T-helper 9 cell (primary cell): ENCODE measurements at regions not wholly inside any gene's neighbourhood (a gene's known extent, or its start where the extent isn't known, plus 50 kb on each side); places are given as distances from the start of the nearest gene placed in this dataset.

Experiments
- DNase-seq: peaks from one replicate; pipeline ENCODE4 v3.0.0-alpha.2; 2020

DNA sequence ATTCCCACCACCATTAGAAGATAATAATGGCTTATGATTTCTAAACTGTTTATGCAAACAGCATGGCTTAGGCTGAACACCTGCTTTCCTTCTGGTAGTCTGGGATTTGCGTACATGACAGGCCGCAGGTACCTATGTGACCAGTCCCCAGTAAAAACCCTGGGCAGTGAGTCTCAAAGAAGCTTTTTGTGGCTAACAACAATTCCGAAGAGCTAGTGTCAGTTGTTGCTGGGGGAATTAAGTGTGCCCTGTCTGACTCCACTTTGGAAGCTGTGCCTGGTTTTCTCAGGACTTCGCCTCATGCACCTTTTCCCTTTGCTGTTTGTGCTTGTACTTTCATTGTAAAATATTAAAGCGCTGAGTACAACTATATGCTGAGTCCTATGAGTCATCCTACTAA, 250.2 kb upstream of the MIR17HG start:
- DNase-seq: no peak

DNA sequence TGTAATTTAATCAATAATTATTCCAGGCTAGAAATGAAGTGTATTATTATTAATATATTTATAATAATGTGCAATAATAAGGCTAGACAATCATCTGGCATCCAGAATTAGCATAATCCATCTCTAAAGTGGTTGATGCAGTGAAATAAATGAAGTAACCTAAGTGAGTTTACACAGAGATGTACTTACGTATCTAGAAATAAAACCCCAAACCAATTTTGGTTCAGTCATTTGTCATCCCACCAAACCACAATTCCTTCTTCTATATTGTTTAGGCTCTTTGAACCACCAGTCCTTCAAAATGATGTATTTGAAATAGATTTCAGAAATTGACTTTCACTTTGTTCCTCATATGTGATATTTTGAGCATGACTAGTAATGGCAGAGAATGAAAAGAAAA, 247.6 kb upstream of the MIR17HG start:
- DNase-seq: no peak

DNA sequence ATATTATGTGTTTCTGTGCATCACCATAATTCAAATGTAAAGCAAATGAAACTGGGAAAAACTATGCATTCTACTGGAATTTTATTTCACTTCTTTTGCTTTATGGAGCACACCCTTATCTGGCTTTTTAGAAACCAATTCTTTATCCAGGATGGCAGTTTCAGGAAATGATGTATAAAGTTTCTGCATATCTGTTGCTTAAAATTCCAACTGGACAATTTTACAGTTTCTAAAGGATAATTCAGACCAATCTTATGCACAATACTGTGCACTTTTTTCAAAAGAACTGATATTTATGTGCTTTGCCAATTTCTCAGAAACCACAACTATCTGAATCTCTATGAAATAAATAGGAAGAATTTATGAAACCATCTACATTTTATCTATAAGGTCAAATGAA, 246.5 kb upstream of the MIR17HG start:
- no peak for DNase-seq

DNA sequence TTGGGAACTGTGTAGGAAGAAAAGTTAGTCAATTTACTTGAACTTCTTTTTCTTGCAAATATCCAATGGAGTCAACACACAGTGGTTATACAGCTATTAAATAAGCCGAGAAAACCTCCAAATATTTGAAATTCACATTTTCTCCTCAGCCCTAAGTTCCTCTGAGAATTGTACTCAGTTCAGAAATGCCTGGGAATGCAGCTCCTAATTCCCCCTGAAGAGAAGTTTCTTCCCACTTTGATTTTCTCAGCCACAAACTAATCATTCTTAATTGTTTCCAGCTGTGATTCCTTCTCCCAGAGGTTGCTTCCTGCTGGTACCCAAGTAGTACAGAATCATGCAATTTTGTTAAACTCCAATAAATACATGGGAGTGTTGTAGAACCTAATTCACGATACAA, 246.1 kb upstream of the MIR17HG start:
- DNase-seq: no peak

DNA sequence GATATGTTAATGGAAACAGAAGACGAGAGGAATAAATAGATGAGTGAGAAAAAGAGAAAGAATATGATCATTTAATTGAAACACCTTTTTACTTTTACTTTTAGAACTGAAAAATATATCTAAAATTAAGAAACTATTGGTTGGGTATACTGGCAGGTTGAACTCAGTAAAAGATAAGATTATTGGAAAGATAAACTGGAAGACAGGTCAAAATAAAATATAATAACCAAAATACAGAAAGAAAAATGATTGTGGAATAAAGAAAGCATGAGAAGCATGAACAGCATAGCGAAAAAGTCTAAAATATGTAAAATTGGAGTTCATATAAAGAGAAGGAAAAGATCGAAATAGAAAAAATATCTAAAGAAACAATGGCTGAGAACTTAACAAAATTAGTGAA, 242.2 kb upstream of the MIR17HG start:
- DNase-seq: no peak

DNA sequence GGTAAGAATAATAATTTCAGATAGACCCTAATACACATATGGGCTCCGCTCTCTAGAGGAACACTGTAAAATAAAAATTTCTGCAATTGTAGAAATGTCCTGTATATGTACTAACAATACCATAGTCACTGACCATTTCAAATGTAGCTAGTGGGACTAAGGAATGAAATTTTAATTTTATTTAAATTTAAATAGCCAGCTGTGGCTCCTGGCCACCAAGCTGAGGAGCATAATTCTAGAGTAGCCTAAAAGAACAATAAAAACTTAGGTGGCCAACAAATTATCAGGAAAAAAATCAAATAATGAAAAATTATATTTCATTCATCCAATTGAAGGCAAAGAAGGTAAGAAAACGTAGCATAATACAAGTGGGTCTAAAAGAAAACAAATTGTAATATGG, 240.9 kb upstream of the MIR17HG start:
- DNase-seq: no peak

DNA sequence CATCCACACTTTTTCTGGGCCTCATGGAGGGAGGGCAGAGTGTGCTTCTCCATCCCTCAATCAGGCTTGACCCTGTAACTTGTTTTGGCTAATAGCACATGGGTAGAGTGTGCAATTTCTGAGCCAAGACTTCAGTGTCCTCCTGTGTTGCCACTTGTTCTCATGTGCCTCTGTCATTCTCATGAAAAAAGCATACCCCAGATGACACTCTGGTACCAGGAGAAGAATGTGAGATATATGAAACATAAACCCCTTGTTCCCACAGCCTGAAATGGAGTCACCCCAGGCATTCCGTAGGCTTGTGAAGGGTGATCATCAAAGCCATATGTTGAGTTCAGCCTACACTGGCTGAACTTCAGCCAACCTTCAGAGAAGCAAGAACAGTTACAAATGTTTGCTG, 239.2 kb upstream of the MIR17HG start:
- DNase-seq: no peak

DNA sequence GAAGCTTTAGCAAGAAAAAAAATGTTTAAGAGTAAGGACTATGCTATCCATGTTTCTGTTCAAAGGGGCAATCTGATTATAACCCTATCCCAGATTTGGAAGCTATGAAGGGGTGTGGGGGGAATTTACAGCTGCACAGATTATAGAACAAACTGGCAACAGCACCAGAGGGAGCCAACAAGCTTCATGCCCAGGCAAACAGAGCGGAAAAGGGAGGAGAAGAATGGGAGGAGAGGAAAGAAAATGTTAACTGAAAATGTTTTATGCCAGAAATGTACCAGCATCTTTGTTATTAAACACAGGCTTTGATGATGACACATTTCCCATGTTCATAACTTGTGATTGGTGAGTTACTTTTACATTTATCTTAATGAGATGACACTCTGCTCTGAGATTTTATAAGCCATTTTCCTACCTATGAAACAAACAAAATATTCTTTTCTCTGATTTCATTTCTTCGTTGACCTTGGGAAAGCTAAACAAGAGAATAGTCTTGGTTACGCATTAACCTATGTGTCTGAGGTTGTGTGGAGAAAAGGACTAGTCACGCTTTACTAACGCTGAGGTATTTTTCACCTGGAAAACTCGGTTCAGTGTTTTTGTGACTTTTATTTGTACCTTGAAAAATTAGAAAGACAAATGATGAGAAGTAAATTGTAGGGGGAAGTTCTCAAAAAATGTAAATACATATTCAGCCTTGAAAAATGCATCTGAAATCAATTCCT, 235.8 kb upstream of the MIR17HG start:
- no peak for DNase-seq

DNA sequence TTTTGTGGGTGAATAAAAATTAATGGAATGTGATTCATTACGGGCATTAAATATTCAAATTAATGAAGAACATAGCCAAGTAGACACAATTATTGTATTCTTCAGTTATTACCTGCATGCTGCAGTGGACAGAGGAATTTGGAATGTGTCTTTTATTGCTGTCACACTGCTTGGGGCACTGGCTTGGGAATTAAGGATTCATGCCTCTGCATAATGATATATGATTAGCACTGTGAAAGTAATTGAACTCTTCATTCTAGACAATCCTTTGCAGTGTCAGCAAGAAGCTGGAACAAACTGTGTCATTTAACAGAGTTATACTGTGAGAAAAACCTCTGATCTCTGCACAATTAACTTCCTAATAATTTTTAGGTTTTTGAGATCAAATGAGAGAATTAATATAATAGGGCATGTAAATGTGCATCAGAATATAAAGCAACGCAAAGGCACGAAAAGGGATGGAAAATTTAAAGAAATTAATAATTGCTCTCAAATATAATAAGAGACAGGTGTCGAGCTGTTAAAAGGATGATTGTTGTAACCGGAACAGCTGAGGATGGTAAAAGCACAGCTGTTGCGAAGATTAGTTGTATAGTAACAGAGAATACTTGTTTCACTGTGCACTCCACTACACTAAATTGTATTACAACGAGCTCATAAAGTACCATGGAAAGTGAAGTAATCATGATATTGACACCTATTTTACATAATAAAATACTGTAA, 235.1 kb upstream of the MIR17HG start:
- DNase-seq: no peak

DNA sequence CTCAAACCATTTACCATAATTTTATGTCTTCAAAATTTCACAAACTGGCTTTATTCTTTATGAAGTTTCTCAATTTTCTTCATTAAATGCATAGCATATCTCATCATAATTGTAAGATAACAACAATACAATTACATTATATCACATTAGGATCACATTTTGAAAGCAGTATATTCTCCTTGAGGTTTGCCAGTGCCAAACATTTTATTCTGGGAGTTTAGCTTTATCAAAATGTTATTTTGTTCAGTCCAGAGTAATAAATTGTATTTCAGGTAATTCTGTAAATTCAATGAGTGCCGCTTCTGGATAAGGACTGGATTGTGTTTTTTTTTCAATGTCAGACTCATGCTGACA, 234.6 kb upstream of the MIR17HG start:
- no peak for DNase-seq

DNA sequence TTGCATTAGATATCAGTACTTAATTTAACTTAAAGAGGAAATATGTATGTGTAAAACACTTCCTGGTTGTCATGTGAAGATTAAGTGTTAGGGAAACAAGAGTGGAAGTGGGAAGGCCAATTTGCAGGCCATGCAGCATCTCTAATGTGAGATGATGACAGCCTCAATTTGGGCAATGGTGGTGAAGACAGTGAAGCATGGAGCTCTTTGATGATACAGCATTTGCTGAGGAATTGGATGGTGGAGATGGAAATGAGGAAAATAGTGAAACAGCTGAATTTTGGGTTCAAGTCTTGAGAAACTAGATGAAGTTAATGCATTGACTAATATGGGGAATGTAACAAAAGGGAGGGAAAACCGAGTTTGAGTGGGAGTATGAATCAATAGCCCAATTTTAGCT, 231.7 kb upstream of the MIR17HG start:
- no peak for DNase-seq

DNA sequence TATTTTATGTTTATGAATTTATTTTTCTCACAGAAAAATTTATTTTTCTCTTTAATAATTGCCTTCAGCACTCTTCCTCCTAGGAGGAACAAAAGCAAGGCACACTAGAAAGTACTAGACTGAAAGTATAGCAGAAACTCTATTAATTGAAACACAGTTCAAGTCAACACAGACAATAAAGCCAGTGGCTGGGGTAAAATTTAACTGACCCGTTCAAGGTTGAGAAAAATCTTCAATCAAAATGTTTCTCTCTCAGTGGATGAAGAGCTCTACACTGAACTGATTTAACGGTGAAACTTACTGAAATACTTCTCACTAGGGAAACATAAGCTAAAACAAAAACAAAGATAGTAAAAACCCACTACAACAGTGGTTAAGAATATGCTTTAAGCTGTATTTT, 230.1 kb upstream of the MIR17HG start:
- no peak for DNase-seq

DNA sequence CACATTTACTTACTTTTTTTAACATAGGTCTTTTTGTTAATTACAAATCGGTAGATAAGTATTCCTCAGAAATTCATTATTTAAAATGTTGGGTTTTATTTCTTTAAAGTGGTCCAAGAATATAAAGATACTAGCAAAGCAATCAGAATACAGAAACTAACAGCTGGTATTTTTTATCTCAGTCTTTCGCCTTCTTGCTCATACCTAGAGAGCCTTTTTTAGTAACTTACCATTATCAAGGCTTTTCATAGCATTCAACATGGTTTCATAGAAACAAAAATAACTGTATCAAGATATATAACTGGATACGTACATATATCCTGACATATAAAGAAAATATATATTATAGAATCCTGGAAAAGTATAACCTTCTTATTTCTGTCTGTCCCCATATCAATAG, 227.8 kb upstream of the MIR17HG start:
- no peak for DNase-seq

DNA sequence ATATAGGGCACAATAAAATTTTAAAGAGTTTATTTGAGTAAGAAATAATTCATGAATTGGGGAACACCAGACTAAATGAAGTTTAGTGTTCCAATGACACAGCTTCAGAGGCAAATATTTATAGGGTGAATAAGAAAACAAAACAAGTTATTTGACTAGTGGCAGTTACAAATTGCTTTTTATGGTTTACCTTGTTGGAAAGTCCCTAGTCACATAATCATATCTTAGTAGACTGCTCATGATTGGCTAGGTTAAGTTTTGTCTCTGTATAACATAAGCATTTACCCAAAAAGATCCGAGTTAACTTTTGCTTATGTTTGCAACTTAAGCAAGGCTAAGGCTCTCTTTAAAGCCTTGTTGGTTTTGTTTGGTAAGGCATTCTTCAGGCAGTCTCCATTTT, 224.7 kb upstream of the MIR17HG start:
- DNase-seq: no peak

DNA sequence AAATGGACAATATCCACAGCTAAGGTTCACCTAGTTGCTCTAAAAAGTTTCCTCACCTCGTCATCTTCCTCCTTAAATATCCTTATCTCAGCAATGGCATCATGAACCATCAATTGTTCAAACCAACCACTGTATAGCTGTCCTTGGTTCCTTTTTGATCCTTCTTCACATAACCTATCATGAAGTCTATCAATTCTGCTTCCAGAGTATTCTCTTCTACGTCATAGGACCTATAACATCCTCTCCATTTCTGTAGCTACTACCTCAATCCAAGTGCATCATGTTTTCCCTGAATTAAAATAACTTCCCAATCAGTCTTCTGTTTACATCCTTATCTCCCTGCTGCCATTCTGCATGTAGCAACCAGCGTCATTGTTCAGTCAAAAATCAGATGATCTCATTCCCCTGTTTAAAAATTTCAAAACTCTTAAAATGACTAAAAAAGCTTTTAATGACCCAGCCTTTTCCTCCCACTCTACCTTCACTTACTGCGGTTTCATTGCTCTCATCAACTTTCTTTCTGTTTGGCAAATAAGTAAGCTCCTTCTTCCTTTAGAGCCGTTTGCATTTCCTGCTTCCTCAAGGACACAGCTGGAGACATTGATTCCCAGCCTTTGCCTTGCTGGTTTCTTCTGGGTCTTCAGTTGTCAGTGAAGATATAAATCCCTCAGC, 223.9 kb upstream of the MIR17HG start:
- no peak for DNase-seq

DNA sequence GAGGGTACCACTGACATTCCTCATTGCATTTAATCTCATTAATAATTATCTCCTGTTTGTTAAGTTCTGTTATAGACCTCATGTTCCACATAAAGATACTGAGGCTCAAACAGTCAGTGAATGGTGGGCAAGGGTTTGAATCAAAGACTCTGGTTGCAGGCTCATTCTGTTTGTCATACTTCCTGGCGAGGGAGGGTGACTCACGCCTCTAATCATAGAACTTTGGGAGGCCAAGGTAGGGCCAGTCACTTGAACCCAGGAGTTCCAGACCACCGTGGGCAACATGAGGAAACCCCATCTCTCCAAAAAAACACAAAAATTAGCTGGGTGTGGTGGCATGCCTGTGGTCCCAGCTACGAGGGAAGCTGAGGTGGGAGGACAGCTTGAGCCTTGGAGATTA, 220.7 kb upstream of the MIR17HG start:
- no peak for DNase-seq

DNA sequence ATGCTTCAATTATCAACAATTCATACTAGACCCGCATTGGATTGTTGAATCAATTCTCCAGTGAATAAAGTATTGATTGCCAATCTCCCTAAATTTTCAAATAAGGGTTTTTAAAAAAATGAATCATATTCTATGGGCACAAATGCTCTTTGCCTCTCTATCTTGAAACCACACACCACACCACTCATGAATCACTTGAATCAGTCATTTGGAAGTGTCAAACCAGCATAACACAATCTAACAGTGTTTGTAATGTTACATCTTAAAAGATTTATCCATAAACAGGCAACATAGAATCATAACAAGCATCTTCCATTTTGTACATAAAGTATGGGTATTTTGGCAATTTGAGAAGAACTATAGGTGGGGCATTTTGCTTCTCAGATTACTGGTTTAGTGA, 219.5 kb upstream of the MIR17HG start:
- DNase-seq: no peak

DNA sequence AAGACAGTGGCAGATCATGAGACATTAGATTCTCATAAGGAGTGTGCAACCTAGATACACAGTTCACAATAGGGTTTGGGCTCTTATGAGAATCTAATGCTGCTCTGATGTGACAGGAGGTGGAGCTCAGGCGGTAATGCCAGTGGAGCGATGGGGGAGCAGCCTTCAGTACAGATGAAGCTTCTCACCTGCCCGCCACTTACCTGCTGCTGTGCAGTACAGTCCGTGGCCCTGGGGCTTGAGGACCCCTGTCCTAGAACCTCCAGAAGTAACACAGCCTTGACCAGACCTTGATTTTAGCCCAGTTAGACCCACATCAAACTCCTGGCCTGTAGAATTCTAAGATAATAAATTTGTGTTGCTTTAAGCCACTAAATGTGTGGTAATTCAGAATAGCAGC, 215.1 kb upstream of the MIR17HG start:
- DNase-seq: peak; percentile 0

DNA sequence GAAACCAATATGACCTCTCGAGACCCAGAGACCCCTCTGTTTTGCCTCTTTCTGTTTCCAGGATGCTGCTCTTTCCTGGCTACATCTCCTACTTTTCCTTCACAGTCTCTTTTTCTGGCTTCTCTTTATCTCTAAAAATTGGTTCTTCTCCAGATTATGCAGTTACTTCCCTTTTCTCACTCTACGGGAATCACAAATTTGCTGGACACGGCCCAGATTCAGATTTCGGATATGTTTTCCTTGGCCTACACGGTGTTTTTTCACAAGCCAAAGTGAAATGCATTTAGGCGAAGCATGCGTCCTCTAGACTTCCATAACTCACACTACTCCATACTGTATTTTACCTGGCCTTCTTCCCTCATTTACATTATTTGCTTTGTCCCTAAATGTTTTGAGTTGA, 214.7 kb upstream of the MIR17HG start:
- DNase-seq: no peak

DNA sequence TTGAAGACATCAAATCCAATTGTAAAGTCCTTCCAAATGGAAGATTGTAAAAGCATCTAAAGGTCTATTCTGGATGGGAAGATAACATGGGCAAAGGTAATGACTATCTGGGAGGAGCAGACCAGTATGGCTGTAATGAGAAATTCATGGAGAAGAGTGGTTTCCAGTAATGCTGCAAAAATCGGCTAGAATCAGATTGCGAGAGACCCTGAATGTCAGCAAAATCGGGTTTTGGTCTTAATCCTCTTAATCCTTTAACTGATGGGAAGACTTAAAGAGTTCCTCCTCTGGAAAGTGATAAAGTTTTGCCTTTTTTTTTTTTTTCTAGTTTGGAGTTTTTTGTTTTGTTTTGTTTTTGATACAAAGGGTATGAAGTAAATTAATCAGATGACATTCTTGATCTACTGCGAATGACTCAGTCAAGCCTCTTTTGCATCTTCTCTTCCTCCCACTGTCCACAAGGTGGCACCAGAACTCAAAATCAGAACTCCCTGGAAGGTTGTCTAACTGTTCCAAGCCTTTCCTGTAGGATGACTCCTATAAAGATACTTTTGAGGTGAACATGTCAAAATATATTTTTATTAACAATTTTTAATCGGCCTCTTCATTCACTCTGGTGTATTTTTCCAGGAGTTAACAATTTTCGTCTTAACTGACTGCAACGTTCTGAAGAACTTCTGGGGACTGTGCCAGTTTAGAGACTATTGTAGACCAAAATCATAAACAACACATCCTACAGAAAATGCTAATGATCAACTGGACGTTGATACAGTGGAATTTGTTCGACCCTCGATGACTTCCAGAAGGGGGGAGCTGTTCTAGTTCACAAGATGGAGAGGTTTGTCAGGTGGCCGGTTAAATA, 213.3 kb upstream of the MIR17HG start:
- DNase-seq: peak; percentile 3

DNA sequence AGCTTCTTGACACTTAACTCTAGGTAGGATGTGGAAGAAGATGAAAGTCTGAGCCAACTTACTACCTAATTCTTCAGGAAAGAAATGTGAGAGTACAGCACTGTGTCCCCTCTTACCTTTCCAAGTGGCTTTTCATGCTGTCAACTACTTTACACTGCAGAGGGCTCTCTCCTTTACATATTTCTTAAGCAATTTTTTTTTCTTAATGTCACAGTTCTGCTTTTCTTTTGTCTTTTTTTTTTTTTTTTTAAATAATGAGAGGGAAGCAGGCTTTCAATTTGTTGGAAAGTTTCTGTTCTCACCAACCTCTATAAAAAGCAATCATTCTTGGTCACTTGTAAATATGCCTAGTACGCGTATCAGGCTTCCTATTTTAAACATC, 212.7 kb upstream of the MIR17HG start:
- DNase-seq: no peak

DNA sequence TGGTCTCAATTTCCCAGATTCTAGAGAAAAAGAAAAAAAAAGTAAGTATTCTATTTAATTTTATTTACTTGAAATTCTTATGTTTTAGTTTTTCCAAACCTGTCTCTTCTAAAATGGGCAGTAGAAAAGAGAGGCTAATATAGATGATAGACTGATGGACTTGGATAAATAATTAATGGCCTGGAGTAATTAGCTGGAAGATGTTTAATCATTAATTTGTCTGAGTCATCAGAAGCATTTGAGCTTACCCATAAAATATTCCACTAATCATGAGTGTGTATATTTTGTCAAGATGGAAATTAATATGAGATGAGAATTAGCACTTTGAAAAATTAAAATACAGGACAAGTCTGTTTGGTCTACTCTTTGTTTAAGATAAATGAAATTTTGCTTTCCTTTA, 212.1 kb upstream of the MIR17HG start:
- DNase-seq: no peak

DNA sequence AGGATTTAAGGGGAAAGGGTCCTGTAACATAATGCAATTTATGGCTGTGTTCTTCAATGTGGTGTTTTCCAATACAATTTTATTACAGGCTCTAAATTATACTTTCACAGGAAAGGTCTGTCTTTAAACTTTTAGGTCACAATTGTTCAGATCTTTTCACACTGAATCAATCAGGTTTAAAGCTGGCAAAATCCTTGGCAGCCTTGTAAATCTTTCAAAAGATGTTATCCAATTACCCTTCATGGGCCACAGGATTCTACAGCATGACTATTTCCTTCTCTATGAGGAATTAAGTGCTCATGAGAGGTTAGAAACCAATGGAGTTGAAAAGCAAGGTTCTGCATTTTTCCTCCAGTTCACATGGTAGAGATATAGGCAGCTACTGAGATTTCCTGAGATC, 211.5 kb upstream of the MIR17HG start:
- no peak for DNase-seq
